K562 (cell line): ENCODE measurements at regions not wholly inside any gene's neighbourhood (a gene's known extent, or its start where the extent isn't known, plus 50 kb on each side); places are given as distances from the start of the nearest gene placed in this dataset.

Experiments
- PML ChIP-seq: IDR thresholded peaks from 2 replicates; pipeline ENCODE4 v1.6.1; 2012; ENCODE audit warnings: low read length, inconsistent platforms
- U2AF1 ChIP-seq: fragments of 200-400 bp; formaldehyde crosslinking; optimal IDR thresholded peaks from 2 replicates; pipeline ENCODE3; 2017; ENCODE audit warnings: mild to moderate bottlenecking, low read depth, low read length, moderate library complexity
- ZBTB8A ChIP-seq: fragments of 450-650 bp; IDR thresholded peaks from 2 replicates; pipeline ENCODE4 v1.6.1; 2018; ENCODE audit warnings: mild to moderate bottlenecking, moderate library complexity; ENCODE audit not compliant: partially characterized antibody

DNA sequence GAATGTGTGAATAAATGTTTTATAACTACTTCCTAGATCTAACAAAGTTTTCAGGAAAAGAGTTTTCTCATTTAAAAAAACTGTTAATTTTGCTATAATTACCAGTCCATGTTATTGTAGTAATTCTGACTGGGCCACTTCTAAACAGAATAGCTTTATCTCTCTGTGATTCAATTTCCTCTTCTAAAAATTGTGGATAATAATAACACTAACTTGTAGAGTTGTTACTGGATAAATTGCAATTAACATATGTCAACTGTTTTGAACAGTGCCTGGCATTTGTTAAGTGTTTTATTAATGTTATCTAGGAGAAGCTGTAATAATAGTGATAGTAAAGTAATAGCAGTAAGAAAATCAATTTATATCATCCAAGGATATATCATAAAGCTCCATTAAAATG lies 162.3 kb downstream of the BTC start:
- no peak for TF ChIP-seq ZBTB8A
- TF ChIP-seq PML = no peak
- no peak for TF ChIP-seq U2AF1
